ENCODE measurements at regions not wholly inside any gene's neighbourhood (a gene's known extent, or its start where the extent isn't known, plus 50 kb on each side); places are given as distances from the start of the nearest gene placed in this dataset.

DNA sequence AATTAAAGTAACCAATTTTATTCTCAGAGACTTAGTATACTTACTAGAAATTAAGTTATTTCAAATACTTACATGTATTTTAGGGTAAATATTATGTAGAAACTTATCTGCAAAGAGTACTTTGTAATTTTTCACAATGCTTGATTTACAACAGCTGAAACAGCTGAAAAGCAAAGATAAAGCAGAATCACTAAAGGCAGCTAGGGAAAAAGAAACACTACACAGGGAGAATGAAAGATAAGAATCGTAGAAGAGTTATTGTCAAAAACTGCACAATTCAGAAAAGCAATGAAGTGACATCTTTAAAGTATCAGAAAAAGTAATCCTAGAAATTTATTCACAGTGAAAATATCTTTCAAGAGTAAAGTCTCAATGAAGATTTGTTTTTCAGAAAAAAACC, 69.7 kb upstream of the ZNF804B start:
- Histone ChIP-seq H3K27ac (ENCODE audit: low read depth in 1 of 2, low read length in 2 of 2) (no peak overlapping the region), H3K4me2 (replicated peaks; ENCODE audit: extremely low read depth, low read length, poor library complexity, severe bottlenecking) (no peak overlapping the region), H2AFZ (ENCODE audit: insufficient read depth, low read depth, low read length, poor library complexity, severe bottlenecking) (no peak overlapping the region), H3K27me3 (ENCODE audit: control insufficient read depth in 2 of 2, insufficient read depth in 2 of 2, low read length in 2 of 2) (no peaks in the 10 kb centered on the region), H3K9me3 (replicated peaks in 1 of 2; ENCODE audit: control insufficient read depth in 1 of 2, insufficient read depth in 1 of 2, low read length in 2 of 2) (peaks cover 0 to 16% of the 10 kb centered on the region in 2 donors), H3K9ac (ENCODE audit: insufficient read depth, low read length, poor library complexity, severe bottlenecking) (no peak overlapping the region), H3K79me2 (ENCODE audit: insufficient read depth, low read length) (no peaks in the 10 kb centered on the region), H3K4me1 (ENCODE audit: control insufficient read depth in 1 of 2, insufficient read depth in 2 of 2, low read length in 2 of 2) (no peaks in the 10 kb centered on the region), H3K36me3 (replicated peaks in 1 of 2; ENCODE audit: control insufficient read depth in 1 of 2, insufficient read depth in 2 of 2, low read length in 2 of 2) (no peaks in the 10 kb centered on the region), H3K4me3 (replicated peaks in 1 of 3; ENCODE audit: low read depth in 2 of 3, low read length in 3 of 3) (no peak overlapping the region), H4K20me1 (ENCODE audit: insufficient read depth, low read length) (no peaks in the 10 kb centered on the region)
- H3K4me1 Mint-ChIP-seq: no peaks in the 10 kb centered on the region
- H3K9me3 Mint-ChIP-seq: peaks cover 3 to 27% (median 8%) of the 10 kb centered on the region in 7 donors
- no peak for DNase-seq
- TF ChIP-seq, protein P1, sequence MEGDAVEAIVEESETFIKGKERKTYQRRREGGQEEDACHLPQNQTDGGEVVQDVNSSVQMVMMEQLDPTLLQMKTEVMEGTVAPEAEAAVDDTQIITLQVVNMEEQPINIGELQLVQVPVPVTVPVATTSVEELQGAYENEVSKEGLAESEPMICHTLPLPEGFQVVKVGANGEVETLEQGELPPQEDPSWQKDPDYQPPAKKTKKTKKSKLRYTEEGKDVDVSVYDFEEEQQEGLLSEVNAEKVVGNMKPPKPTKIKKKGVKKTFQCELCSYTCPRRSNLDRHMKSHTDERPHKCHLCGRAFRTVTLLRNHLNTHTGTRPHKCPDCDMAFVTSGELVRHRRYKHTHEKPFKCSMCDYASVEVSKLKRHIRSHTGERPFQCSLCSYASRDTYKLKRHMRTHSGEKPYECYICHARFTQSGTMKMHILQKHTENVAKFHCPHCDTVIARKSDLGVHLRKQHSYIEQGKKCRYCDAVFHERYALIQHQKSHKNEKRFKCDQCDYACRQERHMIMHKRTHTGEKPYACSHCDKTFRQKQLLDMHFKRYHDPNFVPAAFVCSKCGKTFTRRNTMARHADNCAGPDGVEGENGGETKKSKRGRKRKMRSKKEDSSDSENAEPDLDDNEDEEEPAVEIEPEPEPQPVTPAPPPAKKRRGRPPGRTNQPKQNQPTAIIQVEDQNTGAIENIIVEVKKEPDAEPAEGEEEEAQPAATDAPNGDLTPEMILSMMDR (IDR thresholded peaks at IDR 0.05): no peak
- peaks cover 0 to 1% (median 0%) of the 10 kb centered on the region in 3 donors for H3K27me3 Mint-ChIP-seq (ENCODE audit: low read depth in 3 of 3)
- no peak overlapping the region for H3K4me3 Mint-ChIP-seq
- no peak overlapping the region for H3K27ac Mint-ChIP-seq
- H3K36me3 Mint-ChIP-seq: no peaks in the 10 kb centered on the region
- intact Hi-C loops (cut with micrococcal nuclease): no loop called here
- no CpG with 5 or more reads among the region's 1 CpG for WGBS (ENCODE audit: insufficient coverage)

DNA sequence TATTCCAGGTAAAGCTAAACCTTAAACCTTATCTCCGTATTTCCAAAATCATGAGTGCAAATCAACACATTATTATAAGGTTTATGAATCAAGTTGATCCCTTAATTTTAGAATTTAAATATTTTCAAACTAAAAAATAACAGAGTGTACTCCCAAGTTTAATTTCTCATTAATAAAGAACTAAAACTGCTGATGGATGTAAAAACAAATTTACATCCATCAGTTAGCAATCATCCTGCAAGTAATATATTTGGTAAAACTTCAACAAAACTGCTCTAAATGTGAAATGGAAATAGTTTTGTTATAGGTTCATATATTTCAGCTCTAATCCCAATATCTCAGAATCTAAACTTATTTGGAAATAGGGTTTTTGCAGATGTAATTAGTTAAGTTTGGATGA, 71.3 kb upstream of the ZNF804B start:
- Mint-ChIP-seq H3K27ac (no peak overlapping the region), H3K27me3 (ENCODE audit: low read depth in 3 of 3) (peaks cover 0 to 1% (median 0%) of the 10 kb centered on the region in 3 donors), H3K36me3 (no peaks in the 10 kb centered on the region), H3K4me1 (no peaks in the 10 kb centered on the region), H3K9me3 (peaks cover 4 to 32% (median 13%) of the 10 kb centered on the region in 7 donors), H3K4me3 (no peak overlapping the region)
- TF ChIP-seq, protein P1 (IDR thresholded peaks at IDR 0.05): no peak
- no peaks in the 10 kb centered on the region for H3K4me1 ChIP-seq (ENCODE audit: control insufficient read depth in 1 of 2, insufficient read depth in 2 of 2, low read length in 2 of 2)
- H3K9me3 ChIP-seq (replicated peaks in 1 of 2; ENCODE audit: control insufficient read depth in 1 of 2, insufficient read depth in 1 of 2, low read length in 2 of 2): peaks cover 0 to 16% of the 10 kb centered on the region in 2 donors
- H3K36me3 ChIP-seq (replicated peaks in 1 of 2; ENCODE audit: control insufficient read depth in 1 of 2, insufficient read depth in 2 of 2, low read length in 2 of 2): no peaks in the 10 kb centered on the region
- H3K9ac ChIP-seq (ENCODE audit: insufficient read depth, low read length, poor library complexity, severe bottlenecking): no peak overlapping the region
- no peaks in the 10 kb centered on the region for H4K20me1 ChIP-seq (ENCODE audit: insufficient read depth, low read length)
- intact Hi-C loops (cut with micrococcal nuclease): no loop called here
- H2AFZ ChIP-seq (ENCODE audit: insufficient read depth, low read depth, low read length, poor library complexity, severe bottlenecking): no peak overlapping the region
- no peak overlapping the region for H3K4me3 ChIP-seq (replicated peaks in 1 of 3; ENCODE audit: low read depth in 2 of 3, low read length in 3 of 3)
- DNase-seq: no peak
- no CpG with 5 or more reads among the region's 1 CpG for WGBS (ENCODE audit: insufficient coverage)
- H3K79me2 ChIP-seq (ENCODE audit: insufficient read depth, low read length): no peaks in the 10 kb centered on the region
- H3K27me3 ChIP-seq (ENCODE audit: control insufficient read depth in 2 of 2, insufficient read depth in 2 of 2, low read length in 2 of 2): no peaks in the 10 kb centered on the region
- H3K27ac ChIP-seq (ENCODE audit: low read depth in 1 of 2, low read length in 2 of 2): no peak overlapping the region
- H3K4me2 ChIP-seq (replicated peaks; ENCODE audit: extremely low read depth, low read length, poor library complexity, severe bottlenecking): no peak overlapping the region
